GM12874 (cell line): ENCODE measurements at regions not wholly inside any gene's neighbourhood (a gene's known extent, or its start where the extent isn't known, plus 50 kb on each side); places are given as distances from the start of the nearest gene placed in this dataset.

Experiments used
- TF ChIP-seq, protein P1 (sequence below): IDR thresholded peaks from 2 replicates; pipeline ENCODE4 v1.5.1; 2011; ENCODE audit warnings: low read depth, mild to moderate bottlenecking, control low read depth, low read length, moderate library complexity; ENCODE audit not compliant: insufficient read depth

DNA sequence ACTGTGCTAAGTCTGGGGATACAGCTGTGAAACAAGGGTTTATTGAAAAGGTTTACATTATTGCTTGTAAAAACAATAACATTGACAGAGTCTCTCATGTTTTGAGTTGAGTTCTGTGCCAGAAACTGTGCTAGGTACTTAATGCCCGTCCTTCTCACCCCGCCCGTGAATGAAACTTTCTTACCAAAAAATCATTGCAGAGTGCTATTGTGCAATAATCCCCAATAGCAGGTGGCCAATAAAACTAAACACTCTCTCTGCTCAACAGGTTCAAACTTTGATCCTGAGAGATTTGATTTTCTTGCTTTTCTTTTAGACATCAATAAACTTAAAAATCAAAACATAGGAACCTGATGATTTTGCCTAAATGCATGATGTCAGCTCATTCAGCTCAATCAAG lies 441.6 kb downstream of the HAPSTR1 start:
- TF ChIP-seq, protein P1, sequence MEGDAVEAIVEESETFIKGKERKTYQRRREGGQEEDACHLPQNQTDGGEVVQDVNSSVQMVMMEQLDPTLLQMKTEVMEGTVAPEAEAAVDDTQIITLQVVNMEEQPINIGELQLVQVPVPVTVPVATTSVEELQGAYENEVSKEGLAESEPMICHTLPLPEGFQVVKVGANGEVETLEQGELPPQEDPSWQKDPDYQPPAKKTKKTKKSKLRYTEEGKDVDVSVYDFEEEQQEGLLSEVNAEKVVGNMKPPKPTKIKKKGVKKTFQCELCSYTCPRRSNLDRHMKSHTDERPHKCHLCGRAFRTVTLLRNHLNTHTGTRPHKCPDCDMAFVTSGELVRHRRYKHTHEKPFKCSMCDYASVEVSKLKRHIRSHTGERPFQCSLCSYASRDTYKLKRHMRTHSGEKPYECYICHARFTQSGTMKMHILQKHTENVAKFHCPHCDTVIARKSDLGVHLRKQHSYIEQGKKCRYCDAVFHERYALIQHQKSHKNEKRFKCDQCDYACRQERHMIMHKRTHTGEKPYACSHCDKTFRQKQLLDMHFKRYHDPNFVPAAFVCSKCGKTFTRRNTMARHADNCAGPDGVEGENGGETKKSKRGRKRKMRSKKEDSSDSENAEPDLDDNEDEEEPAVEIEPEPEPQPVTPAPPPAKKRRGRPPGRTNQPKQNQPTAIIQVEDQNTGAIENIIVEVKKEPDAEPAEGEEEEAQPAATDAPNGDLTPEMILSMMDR, result no peak

DNA sequence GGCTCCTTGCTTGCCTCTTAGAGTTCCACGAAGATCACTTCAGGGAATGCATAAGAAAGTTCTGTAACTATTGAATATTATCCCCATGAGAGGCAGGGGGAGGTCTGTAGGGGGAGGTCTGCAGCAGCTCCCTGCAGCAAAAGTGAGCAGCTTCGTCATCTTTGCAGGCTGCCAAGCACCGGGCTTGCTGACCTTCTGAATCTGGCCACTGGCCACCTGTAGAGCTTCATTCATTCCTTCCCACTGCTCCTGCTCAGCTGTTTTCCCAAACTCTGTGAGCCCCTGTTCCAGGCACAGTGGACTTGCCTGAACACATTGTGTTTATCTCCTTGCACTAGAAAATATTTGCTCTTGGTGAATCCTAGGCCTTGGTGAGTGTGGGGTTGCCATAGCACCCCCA lies 443.3 kb downstream of the HAPSTR1 start:
- TF ChIP-seq, protein P1, result no peak

DNA sequence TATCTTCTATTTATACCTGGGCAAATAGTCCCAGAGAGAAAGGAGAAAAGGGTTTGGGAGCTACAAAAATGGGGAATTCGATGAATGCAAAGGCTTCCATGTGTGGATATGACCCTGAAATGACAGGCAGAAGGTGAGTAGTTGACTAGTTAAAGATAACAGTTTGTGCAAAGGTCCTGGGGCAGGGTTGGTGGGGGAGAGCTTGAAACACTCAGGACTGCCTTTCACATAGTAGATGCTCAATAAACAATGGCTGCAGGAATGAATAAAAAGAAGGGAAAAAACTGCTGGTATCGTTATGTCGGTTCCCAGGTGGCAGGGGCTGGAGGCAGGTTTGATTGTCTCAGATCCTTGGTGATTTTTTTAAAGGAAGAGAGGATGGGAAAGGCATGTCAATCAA lies 445.5 kb downstream of the HAPSTR1 start:
- TF ChIP-seq, protein P1, result no peak

DNA sequence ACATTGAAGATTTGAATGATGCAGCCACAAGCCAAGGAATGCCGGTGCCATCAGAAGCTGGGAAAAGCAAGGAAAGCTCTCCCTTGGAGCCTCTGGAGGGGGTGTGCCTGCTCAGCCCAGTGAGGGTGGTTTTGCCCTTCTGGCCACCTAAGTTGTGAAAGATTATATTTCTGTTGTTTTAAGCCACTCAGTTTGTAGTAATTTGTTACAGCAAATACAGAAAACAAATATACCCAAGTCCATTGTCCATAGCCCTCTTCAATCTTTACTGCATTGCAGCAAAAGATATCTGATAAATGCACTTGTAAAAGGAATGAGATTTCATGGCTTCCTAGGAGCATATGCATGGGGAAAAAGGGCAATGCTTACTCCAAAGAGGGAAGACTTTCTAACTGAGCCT lies 447.9 kb downstream of the HAPSTR1 start:
- TF ChIP-seq, protein P1, result no peak

DNA sequence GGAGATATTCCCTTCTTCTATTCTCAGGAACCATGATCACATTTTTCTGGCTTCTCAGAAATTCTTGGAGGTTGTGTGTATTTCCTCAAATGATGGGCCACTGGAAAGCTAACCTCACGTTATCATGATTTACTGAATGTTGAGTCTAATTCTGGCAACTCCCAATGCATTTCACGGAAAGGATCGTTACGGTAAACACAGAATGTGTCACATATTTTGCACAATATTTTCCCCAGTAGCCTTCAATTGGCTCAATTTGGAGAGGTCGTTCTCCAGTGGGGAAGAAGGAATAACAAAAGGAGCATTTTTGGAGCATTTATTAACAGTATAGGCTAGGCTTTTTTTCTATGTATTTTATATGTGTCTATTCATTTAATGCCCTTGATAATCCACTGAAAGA lies 450.3 kb downstream of the HAPSTR1 start:
- TF ChIP-seq, protein P1, result no peak

DNA sequence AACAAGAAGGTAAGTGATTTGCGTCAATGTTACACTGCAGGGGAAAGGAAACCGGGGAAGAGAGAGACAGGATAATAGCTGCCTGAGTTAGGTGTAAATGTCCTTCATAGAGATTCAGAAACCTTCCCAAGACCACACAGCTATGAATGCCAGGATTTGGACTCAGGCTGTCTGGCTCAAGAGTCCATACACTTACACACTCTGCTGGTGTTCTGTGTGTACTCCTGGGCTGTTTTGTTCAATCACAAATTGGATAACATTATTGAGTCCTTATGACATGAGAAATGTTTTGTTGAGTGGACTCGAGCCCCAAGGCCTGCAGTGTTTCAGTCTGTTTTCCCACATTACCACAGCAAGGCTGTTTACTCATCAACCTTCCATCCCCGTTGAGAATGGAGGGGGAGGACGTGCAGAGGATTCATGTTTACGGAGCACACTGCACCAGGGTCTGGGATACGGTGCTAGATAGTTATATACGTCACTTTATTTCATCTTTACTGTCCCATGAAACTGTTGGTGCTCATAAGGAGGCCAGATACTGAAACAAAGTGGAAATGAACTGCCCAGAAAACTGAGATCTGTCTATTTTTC lies 450.8 kb downstream of the HAPSTR1 start:
- TF ChIP-seq, protein P1, result no peak

DNA sequence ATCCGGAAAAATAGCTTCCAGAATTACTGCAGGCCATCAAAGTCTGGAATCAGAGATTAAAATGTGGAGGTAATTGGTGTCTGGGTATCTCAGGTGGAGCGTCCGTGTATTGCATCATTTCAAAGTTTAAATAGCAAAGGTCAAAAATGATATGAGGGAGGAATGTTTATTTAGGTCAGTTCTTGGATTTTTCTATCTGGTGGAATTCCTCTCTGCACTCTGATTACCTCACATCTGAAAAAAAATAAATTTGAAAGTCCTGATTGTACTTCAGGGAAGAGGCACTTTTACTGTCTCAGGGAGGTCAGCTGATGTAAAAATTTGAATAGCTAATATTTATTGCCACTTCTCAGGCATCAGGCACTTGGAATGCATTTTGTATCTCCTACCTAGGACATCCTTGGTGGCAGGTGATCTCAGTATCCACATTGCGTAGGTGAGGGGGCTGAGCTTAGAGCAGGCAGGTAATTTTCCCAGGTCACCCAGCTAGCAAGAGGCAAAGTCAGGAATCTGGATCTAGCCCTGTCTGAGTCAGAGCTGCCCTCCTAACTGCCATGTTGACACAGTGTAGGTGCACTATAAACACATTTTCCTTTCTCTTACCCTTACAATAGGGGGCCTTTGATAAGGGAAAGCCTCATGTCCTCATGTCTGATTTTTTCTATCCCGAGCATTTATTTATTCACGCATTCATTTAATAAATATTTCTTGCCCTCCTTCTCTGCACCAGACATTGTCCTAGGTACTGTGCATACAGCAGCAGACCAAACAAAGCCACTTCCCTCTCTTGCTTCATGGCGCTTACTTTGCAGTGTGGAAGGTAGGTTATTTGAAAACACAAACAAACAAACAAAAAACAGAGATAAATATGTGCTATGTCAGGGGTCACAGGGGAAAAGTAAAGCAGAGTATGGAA lies 454.3 kb downstream of the HAPSTR1 start:
- TF ChIP-seq, protein P1, result no peak
